ENCODE measurements at regions not wholly inside any gene's neighbourhood (a gene's known extent, or its start where the extent isn't known, plus 50 kb on each side); places are given as distances from the start of the nearest gene placed in this dataset.
A peak's percentile ranks its signal among the peaks of the same experiment; 100 is the strongest.

DNA sequence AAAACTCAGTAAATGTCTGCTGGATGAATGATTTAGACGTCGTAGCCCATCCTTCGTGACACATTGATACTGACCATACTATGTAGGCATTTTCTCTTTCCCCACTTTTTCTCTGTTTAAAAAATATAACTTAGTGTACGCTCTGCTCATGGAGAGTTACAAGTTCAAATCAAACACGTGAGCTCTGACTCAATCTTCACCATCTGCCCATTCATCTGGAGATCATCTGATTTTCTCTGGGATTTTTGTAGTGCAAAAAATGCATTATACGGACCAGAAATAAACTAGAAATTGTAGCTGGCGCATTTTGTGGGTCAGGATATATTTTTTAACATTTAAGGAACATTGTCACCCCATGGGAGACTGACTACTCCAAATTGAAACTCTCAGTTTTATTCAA lies 124.7 kb upstream of the FAM9B start:
- Histone ChIP-seq H3K36me3 (no peaks in the 10 kb centered on the region), H3K4me3 (no peak overlapping the region), H3K9me3 (replicated peaks) (no peaks in the 10 kb centered on the region), H3K4me1 (replicated peaks) (peaks cover 13% of the 10 kb centered on the region), H3K27ac (no peak overlapping the region), H3K27me3 (replicated peaks) (no peaks in the 10 kb centered on the region)
- no peak for DNase-seq (ENCODE audit: low read depth in 1 of 2, low spot score in 2 of 2)

DNA sequence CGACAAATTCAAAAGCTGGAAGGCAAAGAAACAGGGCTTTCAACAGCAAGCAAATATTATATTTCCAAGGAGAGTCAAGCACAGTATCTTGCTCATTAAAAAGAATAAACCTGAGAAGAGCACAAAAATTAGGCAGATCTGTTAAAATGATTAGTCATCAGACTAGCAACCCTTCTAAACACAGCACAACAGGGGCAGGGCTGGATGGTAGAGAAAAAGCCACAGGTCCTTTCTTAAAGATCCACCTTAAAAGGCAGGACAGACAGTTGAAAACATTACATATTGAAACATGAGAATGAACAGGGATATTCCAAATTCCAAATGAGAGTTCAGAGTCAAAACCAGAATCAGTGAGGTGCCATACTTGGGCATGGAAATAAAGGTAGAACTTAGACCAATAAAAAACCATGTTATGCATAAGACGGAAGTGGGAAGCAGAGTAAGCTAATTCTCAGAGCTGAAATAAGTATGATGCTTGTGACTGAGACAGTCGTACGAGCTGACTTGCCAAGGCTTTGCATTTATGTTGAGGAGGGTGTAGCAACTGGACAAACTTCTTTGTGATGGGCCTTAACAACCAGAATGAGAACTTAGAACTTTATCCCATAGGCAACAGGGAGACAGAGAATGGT lies 126.9 kb upstream of the FAM9B start:
- no peaks in the 10 kb centered on the region for H3K36me3 ChIP-seq
- H3K4me3 ChIP-seq, result no peak overlapping the region
- H3K27ac ChIP-seq, result no peak overlapping the region
- H3K9me3 ChIP-seq (replicated peaks), result no peaks in the 10 kb centered on the region
- no peaks in the 10 kb centered on the region for H3K27me3 ChIP-seq (replicated peaks)
- peaks cover 22% of the 10 kb centered on the region for H3K4me1 ChIP-seq (replicated peaks)
- no peak for DNase-seq (ENCODE audit: low read depth in 1 of 2, low spot score in 2 of 2)

DNA sequence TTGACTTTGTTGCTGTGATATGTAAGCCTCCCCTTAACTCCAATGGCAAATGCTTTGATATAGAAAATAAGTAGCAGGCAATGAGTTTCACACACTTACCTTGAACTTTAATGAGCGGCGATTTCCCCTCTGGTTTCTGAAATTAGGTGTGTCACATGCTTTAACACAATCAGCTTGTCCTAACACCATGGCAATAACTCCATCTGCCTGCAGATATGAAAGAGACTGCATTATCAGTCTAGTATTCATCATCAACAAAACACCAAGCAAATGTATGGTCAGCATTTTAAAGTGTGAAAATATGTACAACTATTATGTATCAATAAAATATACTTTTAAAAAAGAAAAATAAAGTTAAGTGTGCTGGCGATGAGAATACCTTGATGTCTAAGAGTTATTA lies 128.8 kb upstream of the FAM9B start:
- Histone ChIP-seq H3K27me3 (replicated peaks) (no peaks in the 10 kb centered on the region), H3K4me1 (replicated peaks) (peaks cover 27% of the 10 kb centered on the region), H3K27ac (peak overlapping the region; percentile 62; the same call in 1 of the 2 replicates), H3K4me3 (no peak overlapping the region), H3K9me3 (replicated peaks) (no peaks in the 10 kb centered on the region), H3K36me3 (no peaks in the 10 kb centered on the region)
- no peak for DNase-seq (ENCODE audit: low read depth in 1 of 2, low spot score in 2 of 2)

DNA sequence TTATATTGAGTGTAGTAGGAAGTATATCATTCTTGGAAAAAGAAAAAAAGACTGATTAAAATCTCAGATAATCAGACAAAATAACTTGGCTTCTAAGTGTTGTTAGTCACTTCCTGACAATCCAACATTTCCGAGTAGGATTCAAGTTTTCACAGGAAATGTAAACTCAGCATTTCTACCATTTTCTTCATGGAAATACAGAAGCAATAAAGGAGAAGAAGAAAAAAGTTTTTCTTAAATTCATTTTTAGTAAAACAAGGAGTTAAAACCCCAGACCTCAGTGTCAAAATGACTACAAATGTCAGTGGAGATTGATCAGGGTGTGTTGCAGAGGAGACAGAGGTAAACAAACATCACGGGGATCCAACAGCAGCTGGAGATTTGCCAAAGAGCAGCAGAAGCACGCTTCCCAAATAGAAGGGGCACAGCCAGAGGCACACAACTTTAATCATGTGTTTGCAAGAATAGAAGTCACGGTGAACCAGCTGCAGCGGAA lies 129.3 kb upstream of the FAM9B start:
- H3K9me3 ChIP-seq (replicated peaks), result no peaks in the 10 kb centered on the region
- peak; percentile 40 to 49 for DNase-seq (ENCODE audit: low read depth in 1 of 2, low spot score in 2 of 2)
- H3K27ac ChIP-seq, result peak overlapping the region; percentile 62
- H3K27me3 ChIP-seq (replicated peaks), result no peaks in the 10 kb centered on the region
- no peak overlapping the region for H3K4me3 ChIP-seq
- peaks cover 27% of the 10 kb centered on the region for H3K4me1 ChIP-seq (replicated peaks)
- H3K36me3 ChIP-seq, result no peaks in the 10 kb centered on the region

DNA sequence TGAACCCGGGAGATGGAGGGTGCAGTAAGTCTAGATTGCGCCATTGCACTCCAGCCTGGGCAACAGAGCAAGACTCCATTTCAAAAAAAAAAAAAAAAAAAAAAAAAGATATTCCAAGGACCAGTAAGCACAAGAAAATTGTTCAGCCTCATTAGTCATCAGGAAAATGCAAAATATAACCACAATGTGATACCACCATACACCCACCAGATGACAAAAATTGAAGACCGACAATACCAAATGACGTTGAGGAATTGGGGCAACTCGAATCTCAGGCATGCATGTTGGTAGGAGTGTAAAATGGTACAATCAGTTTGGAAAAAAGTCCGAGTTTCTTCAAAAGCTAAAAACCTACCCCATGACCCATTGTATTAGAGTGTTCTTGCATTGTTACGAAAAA lies 130.2 kb upstream of the FAM9B start:
- peaks cover 27% of the 10 kb centered on the region for H3K4me1 ChIP-seq (replicated peaks)
- no peaks in the 10 kb centered on the region for H3K9me3 ChIP-seq (replicated peaks)
- H3K4me3 ChIP-seq, result no peak overlapping the region
- no peak for DNase-seq (ENCODE audit: low read depth in 1 of 2, low spot score in 2 of 2)
- no peak overlapping the region for H3K27ac ChIP-seq
- H3K36me3 ChIP-seq, result no peaks in the 10 kb centered on the region
- no peaks in the 10 kb centered on the region for H3K27me3 ChIP-seq (replicated peaks)

DNA sequence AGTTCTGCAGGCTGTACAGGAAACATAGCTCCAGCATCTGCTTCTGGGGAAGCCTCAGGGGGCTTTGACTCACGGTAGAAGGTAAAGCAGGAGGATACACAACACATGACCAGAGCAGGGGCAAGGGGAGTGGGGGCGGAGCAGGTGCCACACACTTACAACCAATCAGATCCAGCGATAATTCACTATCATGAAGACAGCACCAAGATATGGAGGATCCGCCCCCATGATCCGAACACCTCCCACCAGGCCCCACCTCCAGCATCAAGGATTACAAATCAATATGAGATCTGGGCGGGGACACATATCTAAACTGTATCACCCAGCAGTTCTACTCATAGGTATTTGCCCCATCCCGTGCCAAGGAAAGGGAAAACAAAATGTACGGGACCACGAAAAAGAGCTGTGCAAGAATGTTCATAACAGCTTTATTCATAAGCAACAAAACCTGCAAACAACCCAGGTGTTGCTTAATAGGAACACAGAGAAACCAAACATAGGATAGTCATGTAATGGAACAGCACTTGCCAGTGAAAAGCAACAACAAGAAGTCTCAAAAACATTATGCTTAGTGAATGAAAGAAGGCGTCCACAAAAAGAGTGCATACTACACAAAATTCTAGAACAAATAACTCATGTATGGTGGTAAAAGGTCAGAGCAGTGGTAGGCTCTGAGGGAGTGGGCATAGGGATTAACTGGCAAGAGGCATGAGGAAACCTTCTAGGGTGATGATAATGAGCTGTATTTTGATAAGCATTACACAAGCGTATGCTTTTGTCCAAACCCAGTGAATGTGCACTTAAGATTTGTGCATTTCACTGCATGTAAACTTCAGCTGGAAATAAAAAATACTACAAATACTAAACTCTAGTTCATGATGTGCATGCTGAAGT lies 130.9 kb upstream of the FAM9B start:
- Histone ChIP-seq H3K27me3 (replicated peaks) (no peaks in the 10 kb centered on the region), H3K36me3 (no peaks in the 10 kb centered on the region), H3K4me3 (no peak overlapping the region), H3K27ac (peak overlapping the region; percentile 66; the same call in 1 of the 2 replicates), H3K9me3 (replicated peaks) (no peaks in the 10 kb centered on the region), H3K4me1 (replicated peaks) (peaks cover 27% of the 10 kb centered on the region)
- DNase-seq (ENCODE audit: low read depth in 1 of 2, low spot score in 2 of 2), result peak in 1 of 2 experiments; percentile 1

DNA sequence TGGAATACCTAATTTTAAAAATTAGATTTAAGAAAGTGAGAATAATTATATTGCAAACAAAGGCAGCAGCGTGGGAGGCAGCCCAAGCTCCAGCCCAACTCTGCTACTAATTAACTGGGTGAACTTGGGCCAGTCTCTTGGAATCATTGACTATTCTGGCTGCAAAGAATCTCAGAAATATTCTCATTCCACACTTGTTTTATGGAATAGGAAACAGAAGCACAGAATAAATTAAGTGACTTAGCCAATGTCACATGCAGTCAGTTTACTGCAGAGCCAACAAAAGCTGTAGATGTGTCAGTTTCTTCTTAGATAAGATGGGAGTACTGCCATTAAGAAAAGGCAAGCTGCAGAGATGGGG lies 132.6 kb upstream of the FAM9B start:
- Histone ChIP-seq H3K27ac (no peak overlapping the region), H3K4me3 (no peak overlapping the region), H3K4me1 (replicated peaks) (peaks cover 27% of the 10 kb centered on the region), H3K9me3 (replicated peaks) (no peaks in the 10 kb centered on the region), H3K27me3 (replicated peaks) (no peaks in the 10 kb centered on the region), H3K36me3 (no peaks in the 10 kb centered on the region)
- peak in 1 of 2 experiments; percentile 1 for DNase-seq (ENCODE audit: low read depth in 1 of 2, low spot score in 2 of 2)

DNA sequence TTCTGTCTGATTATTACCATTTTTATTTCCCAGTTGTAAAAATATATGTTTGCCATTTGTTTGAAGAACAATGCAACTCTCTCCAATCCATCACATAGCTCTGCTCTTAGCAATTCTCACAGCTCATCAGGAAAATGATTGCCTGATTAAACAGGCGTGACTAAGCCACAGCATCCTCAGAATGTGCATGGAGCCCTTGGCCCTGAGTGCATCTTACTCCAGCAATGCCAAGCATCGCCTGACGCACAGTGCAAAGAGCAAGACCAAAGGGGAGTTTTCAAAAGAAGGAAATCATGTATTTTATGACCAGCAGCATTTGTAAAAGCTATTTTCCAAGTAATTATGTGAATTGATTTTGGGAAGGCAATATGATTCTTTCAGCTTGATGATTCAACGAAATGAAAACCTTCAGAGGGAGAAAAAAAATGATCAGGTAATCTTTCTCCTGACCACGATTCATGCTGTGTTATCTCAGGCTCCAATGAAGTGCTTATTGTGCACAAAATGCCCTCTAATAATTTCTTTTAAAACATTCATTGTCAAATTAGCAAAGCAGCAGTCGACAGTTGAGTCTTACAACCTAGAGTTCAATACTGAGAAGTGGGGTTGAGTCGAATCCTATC lies 138.0 kb upstream of the FAM9B start:
- Histone ChIP-seq H3K4me1 (replicated peaks) (no peaks in the 10 kb centered on the region), H3K27ac (no peak overlapping the region), H3K36me3 (no peaks in the 10 kb centered on the region), H3K4me3 (no peak overlapping the region), H3K9me3 (replicated peaks) (no peaks in the 10 kb centered on the region), H3K27me3 (replicated peaks) (no peaks in the 10 kb centered on the region)
- DNase-seq (ENCODE audit: low read depth in 1 of 2, low spot score in 2 of 2), result no peak

DNA sequence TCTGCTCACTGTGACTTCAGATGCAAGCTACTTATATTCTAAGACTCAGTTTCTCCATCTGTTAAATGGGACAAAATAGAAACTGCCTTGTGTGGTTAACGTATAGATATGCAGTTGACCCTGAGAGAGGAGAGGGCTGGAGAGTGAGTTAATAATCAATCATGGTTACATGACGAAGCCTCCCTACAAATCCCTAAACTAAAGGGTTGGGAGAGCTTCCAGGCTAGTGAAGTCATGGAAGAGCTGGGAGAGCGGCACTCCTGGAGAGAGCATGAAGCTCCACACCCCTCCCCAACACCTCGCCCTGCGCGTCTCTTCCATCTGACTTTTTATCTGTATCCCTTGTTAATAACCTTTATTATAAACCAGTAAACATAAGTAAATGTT lies 138.5 kb upstream of the FAM9B start:
- Histone ChIP-seq H3K27ac (no peak overlapping the region), H3K4me3 (no peak overlapping the region), H3K27me3 (replicated peaks) (no peaks in the 10 kb centered on the region), H3K9me3 (replicated peaks) (no peaks in the 10 kb centered on the region), H3K4me1 (replicated peaks) (no peaks in the 10 kb centered on the region), H3K36me3 (no peaks in the 10 kb centered on the region)
- DNase-seq (ENCODE audit: low read depth in 1 of 2, low spot score in 2 of 2), result no peak

DNA sequence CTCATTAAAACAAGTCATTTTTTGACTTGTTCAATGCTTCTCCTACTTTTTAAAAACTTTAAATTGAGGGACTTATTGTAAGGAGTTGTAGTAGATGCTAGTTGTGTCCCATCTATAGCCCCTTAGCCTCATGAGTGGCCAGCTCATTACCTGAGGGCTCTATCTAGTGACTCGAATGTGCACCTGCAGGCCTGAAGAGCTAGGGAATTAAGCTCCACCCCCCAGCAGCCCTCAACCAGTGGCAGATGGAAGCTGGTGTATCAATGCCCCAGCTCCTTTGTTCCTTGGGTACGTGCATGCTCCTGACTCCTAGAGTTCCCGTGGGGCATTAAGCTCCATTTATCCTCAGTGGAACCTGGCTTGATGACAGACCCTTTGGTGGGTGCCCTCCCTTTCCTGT lies 146.7 kb upstream of the FAM9B start:
- Histone ChIP-seq H3K4me1 (replicated peaks) (no peaks in the 10 kb centered on the region), H3K36me3 (no peaks in the 10 kb centered on the region), H3K27ac (no peak overlapping the region), H3K27me3 (replicated peaks) (no peaks in the 10 kb centered on the region), H3K4me3 (no peak overlapping the region), H3K9me3 (replicated peaks) (no peaks in the 10 kb centered on the region)
- DNase-seq (ENCODE audit: low read depth in 1 of 2, low spot score in 2 of 2), result no peak

DNA sequence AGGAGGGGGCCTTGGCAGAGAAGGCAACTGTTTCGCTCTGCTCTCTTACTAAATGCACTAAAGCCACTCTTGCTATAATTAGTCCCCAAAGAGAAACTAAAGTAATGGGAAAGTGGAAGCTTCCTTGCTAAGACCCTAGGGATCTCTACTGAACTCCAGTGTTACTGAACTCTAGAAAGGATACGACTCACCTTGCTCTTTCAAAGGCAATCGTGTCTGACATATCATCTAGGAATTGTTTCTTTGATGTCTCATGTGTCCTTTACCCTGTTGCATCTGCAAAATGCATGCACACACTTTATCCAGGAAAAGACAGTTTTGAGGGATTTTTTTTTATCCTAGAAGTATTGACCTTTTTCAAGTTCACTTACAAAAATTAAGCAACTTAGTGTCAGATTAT lies 148.1 kb upstream of the FAM9B start:
- no peak for DNase-seq (ENCODE audit: low read depth in 1 of 2, low spot score in 2 of 2)
- no peaks in the 10 kb centered on the region for H3K27me3 ChIP-seq (replicated peaks)

DNA sequence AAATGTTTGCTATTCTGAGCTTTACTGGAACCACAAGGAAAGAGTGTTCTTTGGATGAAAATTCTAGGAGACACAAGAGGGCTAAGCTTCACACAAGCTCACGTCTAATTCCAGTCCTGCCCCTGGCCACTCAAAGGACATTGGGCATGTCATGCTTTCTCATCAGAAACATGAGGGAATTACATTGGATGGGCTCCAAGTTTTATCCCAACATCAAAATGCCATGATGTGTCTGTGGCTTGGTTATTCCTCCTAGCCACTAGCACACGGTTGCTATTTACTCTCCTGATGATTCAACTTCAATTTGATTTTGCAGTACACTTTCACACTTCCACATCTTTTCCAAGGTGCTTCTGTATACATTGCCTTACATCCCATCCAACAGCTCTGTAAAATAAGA lies 149.6 kb upstream of the FAM9B start:
- Histone ChIP-seq H3K27me3 (replicated peaks) (no peaks in the 10 kb centered on the region), H3K4me1 (replicated peaks) (no peaks in the 10 kb centered on the region), H3K9me3 (replicated peaks) (no peaks in the 10 kb centered on the region), H3K27ac (no peak overlapping the region), H3K36me3 (no peaks in the 10 kb centered on the region), H3K4me3 (no peak overlapping the region)
- no peak for DNase-seq (ENCODE audit: low read depth in 1 of 2, low spot score in 2 of 2)

More for the DNA sequence above, 148.1 kb upstream of the FAM9B start:
- H3K4me1 ChIP-seq (replicated peaks), result no peaks in the 10 kb centered on the region
- no peaks in the 10 kb centered on the region for H3K36me3 ChIP-seq
- no peak overlapping the region for H3K27ac ChIP-seq
- H3K9me3 ChIP-seq (replicated peaks), result no peaks in the 10 kb centered on the region
- H3K4me3 ChIP-seq, result no peak overlapping the region

DNA sequence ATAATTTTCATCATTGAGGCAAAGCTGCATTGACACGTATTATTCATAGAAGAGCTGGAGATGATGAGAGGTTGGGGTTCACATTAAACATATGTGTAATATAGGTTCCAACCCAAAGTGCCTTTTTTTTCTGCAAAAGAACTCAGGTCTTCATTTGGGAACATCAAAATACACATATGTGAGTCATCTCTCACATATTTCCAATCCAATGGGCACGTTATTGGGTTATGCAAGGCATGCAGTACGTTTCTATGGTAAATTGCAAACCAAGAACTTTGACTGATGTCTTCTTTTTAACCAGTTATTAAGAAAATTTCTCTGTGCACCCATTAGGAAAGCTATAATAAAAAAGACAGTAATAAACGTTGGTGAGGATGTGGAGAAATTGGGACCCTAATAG lies 150.3 kb upstream of the FAM9B start:
- Histone ChIP-seq H3K9me3 (replicated peaks) (no peaks in the 10 kb centered on the region), H3K27ac (no peak overlapping the region), H3K36me3 (no peaks in the 10 kb centered on the region), H3K4me1 (replicated peaks) (no peaks in the 10 kb centered on the region), H3K4me3 (no peak overlapping the region), H3K27me3 (replicated peaks) (no peaks in the 10 kb centered on the region)
- no peak for DNase-seq (ENCODE audit: low read depth in 1 of 2, low spot score in 2 of 2)

DNA sequence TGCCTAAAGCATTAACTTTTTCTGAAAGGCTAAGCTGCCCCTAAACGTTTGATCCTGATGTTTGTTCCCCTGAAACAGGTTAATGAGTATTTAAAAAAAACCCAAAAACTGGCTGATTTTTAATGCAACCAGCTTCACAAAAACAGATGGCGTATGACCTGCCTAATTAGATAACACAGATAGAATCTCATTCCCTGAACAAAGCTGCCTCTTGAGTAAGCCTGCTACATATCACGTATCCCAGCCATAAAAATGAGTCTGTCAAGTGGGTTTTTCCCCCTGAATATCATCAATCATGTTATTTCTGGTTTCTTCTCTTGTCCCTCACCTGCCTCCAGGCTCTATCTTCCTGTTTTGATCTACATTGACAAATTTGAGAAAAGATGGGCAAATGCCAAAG lies 154.2 kb upstream of the FAM9B start:
- Histone ChIP-seq H3K27me3 (replicated peaks) (no peaks in the 10 kb centered on the region), H3K9me3 (replicated peaks) (no peaks in the 10 kb centered on the region), H3K4me3 (no peak overlapping the region), H3K27ac (no peak overlapping the region), H3K36me3 (no peaks in the 10 kb centered on the region), H3K4me1 (replicated peaks) (no peaks in the 10 kb centered on the region)
- no peak for DNase-seq (ENCODE audit: low read depth in 1 of 2, low spot score in 2 of 2)
